GM12892 (cell line): ENCODE measurements at regions not wholly inside any gene's neighbourhood (a gene's known extent, or its start where the extent isn't known, plus 50 kb on each side); places are given as distances from the start of the nearest gene placed in this dataset.

Source experiments
- POLR2A ChIP-seq: IDR thresholded peaks from 2 replicates; pipeline ENCODE4 v1.6.1; 2011; ENCODE audit warnings: low read depth, low read length, control low read depth
- POLR2AphosphoS5 ChIP-seq: IDR thresholded peaks from 2 replicates; pipeline ENCODE4 v1.6.1; 2011; ENCODE audit warnings: low read depth, low read length, control low read depth

- TF ChIP-seq POLR2AphosphoS5 = no peak
- no peak for TF ChIP-seq POLR2A
These were observed 915.5 kb upstream of the EPHA5 start for GRCh38 chr4:66585767-66586166.
